ENCODE measurements at regions not wholly inside any gene's neighbourhood (a gene's known extent, or its start where the extent isn't known, plus 50 kb on each side); places are given as distances from the start of the nearest gene placed in this dataset.

- Histone ChIP-seq H4K20me1 (ENCODE audit: insufficient read depth) (no peaks in the 10 kb centered on the region), H3K9me3 (ENCODE audit: control insufficient read depth in 1 of 2, insufficient read depth in 1 of 2, low read depth in 1 of 2, low read length in 2 of 2) (no peaks in the 10 kb centered on the region), H3K27me3 (ENCODE audit: insufficient read depth, low read length) (no peaks in the 10 kb centered on the region), H2AFZ (ENCODE audit: low read depth, low read length, poor library complexity, severe bottlenecking) (no peak overlapping the region), H3K4me3 (replicated peaks in 1 of 2; ENCODE audit: low read depth in 1 of 2, low read length in 2 of 2) (no peak overlapping the region), H3K79me2 (ENCODE audit: insufficient read depth, low read length) (no peaks in the 10 kb centered on the region), H3K4me2 (ENCODE audit: low read length) (no peak overlapping the region), H3K4me1 (ENCODE audit: control insufficient read depth in 1 of 2, insufficient read depth in 2 of 2, low read length in 2 of 2) (no peaks in the 10 kb centered on the region), H3K9ac (ENCODE audit: low read length) (no peak overlapping the region), H3K27ac (ENCODE audit: low read depth, low read length) (no peak overlapping the region), H3K9me2 (ENCODE audit: insufficient read depth) (0 out of 2 replicates have a peak, but pooled peaks cover 4% of the 10 kb centered on the region), H3K36me3 (ENCODE audit: control insufficient read depth in 1 of 2, insufficient read depth in 2 of 2, low read length in 2 of 2) (no peaks in the 10 kb centered on the region)
- RAD21 ChIA-PET (ENCODE audit: low non-redundant PET in 1 of 2, low total read pairs in 2 of 2, uncharacterized antibody in 2 of 2, unreplicated experiment in 2 of 2): no interaction called here
- TF ChIP-seq ATF3 (IDR thresholded peaks at IDR 0.05) (no peak), ZNF274 (IDR thresholded peaks at IDR 0.05; ENCODE audit: low read depth, low read length) (no peak), EGR1 (IDR thresholded peaks at IDR 0.05; ENCODE audit: low read depth) (no peak), ZFX (IDR thresholded peaks at IDR 0.05) (no peak), ELF1 (IDR thresholded peaks at IDR 0.05; ENCODE audit: borderline replicate concordance, low read depth) (no peak), REST (IDR thresholded peaks at IDR 0.05; ENCODE audit: low read depth) (no peak), FOSL1 (IDR thresholded peaks at IDR 0.05; ENCODE audit: low read depth) (no peak), MAX (IDR thresholded peaks at IDR 0.05) (no peak), RAD21 (IDR thresholded peaks at IDR 0.05; ENCODE audit: low read depth) (no peak), CBX3 (IDR thresholded peaks at IDR 0.05; ENCODE audit: low read depth) (no peak), YY1 (IDR thresholded peaks at IDR 0.05; ENCODE audit: extremely low read depth, insufficient replicate concordance, low read depth, low read length) (no peak), JUND (IDR thresholded peaks at IDR 0.05) (no peak), ZBTB33 (IDR thresholded peaks at IDR 0.05; ENCODE audit: extremely low read depth, insufficient replicate concordance, low read length) (no peak), POLR2AphosphoS5 (IDR thresholded peaks at IDR 0.05; ENCODE audit: low read depth, low read length) (no peak)
- POLR2A ChIA-PET: no interaction called here
- no TSS peak for BruUV-seq (replicated peaks)
- DNase-seq (ENCODE audit: low read depth, low spot score) (no peak), ATAC-seq (no peak)
- intact Hi-C loops (cut with micrococcal nuclease): no loop called here
- CTCF ChIA-PET: no interaction called here
Measured at GRCh38 chr6:154606860-154607259, 96.4 kb upstream of the CNKSR3 start.
